ENCODE measurements at regions not wholly inside any gene's neighbourhood (a gene's known extent, or its start where the extent isn't known, plus 50 kb on each side); places are given as distances from the start of the nearest gene placed in this dataset.

- TF ChIP-seq MYC (IDR thresholded peaks at IDR 0.05; ENCODE audit: low read depth, low read length) (no peak), EZH2 (IDR thresholded peaks at IDR 0.05; ENCODE audit: borderline replicate concordance, low read depth, low read length, severe bottlenecking) (no peak)
Observed at GRCh38 chr5:33223563-33224284, 217.0 kb upstream of the TARS1 start.

Measured in endothelial cell of umbilical vein (primary cell).